PC-9 (cell line): ENCODE measurements at regions not wholly inside any gene's neighbourhood (a gene's known extent, or its start where the extent isn't known, plus 50 kb on each side); places are given as distances from the start of the nearest gene placed in this dataset.

Experiments used
- CTCF ChIP-seq: fragments of 200-600 bp; sonication (generic); conservative IDR thresholded peaks from 2 replicates; pipeline ENCODE4 v1.6.1; 2017; ENCODE audit warnings: mixed run types, antibody characterized with exemption, mild to moderate bottlenecking, moderate library complexity
- EZH2 ChIP-seq: fragments of 200-600 bp; sonication (generic); IDR thresholded peaks from 2 replicates; pipeline ENCODE4 v1.8.0; 2017; ENCODE audit warnings: antibody characterized with exemption, low read depth

GRCh38 chr12:25828188-25828587 is 130.3 kb upstream of the RASSF8 start:
- TF ChIP-seq CTCF (no peak), EZH2 (no peak)
